SH-SY5Y (cell line): ENCODE measurements at regions not wholly inside any gene's neighbourhood (a gene's known extent, or its start where the extent isn't known, plus 50 kb on each side); places are given as distances from the start of the nearest gene placed in this dataset.

ENCODE experiments used
- GATA2 ChIP-seq: IDR thresholded peaks from 2 replicates; pipeline ENCODE4 v1.6.1; 2011; ENCODE audit warnings: mild to moderate bottlenecking, low read depth, low read length
- GATA3 ChIP-seq: IDR thresholded peaks from 2 replicates; pipeline ENCODE4 v1.6.1; 2011; ENCODE audit warnings: low read depth, mild to moderate bottlenecking, low read length, moderate library complexity

DNA sequence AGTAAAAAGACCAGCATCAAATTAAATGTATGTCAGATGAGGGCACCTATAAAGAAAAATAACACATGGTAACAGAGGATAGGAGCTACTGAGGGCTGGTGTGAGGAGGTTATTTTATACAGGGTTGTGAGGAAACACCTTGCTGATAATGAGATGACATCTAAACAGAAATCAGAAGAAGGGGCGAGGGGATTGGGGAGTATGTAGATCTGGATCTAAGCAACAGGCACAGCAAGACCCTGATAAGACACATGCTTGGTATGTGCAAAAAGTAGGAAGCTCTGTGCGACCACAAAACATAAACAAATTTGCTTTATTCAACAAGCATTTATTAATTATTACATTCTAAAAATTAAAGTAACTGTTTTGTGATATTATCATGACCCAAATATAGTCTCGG is 295.4 kb downstream of the ZEB2 start:
- TF ChIP-seq GATA2 = no peak
- TF ChIP-seq GATA3 = no peak

DNA sequence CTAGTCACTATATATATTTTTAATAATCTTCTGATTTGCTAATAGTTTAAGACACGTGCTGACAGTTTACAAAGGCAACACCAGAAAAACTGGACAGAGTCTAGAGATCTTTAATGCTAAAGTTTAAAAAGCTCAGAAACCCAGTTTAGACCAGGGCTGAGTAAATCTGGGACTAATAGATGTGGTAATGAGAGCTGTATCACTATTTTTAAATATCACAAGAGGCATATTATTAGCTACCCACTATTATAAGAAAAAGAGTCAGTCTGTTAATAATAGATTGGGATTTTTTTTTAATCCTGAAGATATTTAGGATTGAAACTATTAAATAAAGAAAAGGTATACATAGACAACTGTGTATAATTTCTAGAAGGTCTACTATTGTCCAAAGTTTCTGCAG is 299.9 kb downstream of the ZEB2 start:
- no peak for TF ChIP-seq GATA2
- TF ChIP-seq GATA3 = no peak

DNA sequence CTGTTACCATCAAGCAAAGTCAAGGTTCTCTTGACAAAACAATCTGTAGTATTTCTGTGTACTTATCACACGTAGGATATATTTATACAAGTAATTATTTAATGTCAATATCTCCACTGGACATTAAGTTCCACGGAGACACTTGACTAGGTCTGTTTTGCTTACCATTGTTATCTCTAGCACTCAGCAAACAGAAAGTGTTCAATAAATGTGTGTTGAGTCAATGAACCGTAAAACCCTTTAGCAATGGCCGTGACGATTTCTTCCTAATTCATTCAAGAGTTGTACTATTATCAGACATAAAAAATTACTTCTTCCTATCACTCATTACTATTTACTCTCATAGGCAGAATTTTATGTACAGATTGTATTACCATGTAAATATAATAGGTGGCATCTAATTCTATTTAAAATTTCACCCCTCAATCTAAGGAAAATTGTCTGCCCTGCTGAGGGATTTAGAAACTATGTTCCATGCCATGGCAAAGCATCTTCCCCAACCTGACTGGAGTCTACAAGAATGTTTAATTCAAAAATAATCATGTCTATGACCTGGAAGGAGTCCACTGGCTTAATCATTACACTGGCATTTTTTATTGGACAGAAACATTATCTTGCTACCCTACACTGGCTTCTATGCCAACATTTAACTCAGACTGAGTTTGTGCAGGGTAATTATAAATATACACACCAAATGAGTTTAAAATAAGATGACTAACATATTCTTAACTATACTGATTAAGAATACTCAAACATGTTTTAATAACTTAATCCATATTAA is 301.9 kb downstream of the ZEB2 start:
- TF ChIP-seq GATA2 = no peak
- TF ChIP-seq GATA3 = no peak

DNA sequence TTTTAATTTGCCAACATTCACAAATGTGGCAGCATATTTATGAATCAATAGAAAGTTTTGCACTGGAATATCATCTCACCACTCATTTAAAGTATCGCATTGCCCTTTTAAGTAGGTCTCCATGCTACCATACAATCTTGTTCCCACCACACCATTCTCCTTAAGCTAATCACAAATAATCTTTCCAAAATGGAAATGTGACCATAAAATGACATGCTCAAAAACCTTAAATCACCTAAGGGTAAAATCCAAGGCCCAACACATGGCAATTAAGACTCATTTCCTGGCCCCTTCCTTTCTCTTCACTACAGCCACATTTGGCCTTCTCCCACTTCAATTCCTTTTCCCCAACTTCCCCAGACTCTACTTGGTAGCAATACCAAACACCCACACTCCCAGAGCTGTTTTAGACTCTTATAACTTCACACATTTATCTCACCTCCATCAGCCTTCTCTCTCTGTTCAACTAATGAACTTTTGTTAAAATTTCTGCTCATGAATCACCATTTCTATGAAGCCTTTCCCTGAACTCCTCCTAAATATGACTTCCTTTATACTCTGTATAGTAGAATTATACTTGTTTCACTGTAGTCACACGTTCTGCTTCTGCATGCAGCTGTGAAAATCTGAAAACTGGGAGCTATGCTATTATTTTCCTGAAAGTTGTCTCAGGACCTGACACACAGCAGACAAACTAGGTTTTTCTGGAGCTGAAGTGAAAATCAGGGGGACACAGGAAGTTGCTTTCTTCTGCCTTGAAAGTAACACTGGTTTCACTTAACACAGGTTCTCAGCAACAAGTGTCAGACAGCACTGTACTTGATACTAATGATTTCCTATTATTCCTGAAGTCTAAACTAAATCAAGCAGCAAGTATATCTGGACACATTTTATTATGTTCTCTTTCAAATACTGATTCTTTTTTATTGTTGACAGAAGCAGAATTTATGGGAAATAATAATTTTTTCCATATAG is 303.9 kb downstream of the ZEB2 start:
- no peak for TF ChIP-seq GATA2
- no peak for TF ChIP-seq GATA3

DNA sequence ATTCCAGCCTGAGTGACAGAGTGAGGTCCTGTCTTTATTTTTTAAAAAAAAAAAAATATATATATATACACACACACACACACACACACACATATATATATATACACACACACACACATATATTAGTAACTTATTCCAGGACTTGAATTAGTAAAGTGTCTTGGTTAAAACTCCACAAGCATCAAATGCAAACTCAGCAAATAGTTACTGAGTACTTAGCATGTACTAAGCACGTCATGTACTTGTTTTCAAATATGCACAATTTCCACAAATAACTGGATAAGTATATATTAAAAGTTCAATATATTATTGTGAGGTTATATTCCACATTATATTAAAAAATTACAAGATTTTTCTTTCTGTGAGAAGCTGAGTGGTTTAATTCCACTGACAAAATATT is 304.7 kb downstream of the ZEB2 start:
- no peak for TF ChIP-seq GATA3
- no peak for TF ChIP-seq GATA2

DNA sequence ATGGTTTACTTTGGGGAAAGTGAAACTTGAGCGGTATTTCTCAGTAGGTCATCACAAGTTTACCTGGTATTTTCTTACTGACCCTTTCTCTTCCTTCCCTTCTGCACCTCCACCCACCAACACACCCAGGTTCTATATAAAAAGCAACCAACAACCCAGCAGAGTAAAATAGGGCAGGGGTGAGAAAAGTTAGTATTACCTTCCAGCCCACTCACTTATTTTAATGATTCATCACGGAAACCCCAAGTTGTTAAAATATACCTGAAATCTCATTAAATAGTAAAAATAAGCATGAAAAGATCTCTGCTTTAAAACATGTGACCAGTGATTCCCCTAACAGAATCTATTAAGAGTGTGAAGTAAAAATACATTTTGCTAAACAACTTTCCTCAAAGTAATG is 306.1 kb downstream of the ZEB2 start:
- TF ChIP-seq GATA3 = no peak
- no peak for TF ChIP-seq GATA2

DNA sequence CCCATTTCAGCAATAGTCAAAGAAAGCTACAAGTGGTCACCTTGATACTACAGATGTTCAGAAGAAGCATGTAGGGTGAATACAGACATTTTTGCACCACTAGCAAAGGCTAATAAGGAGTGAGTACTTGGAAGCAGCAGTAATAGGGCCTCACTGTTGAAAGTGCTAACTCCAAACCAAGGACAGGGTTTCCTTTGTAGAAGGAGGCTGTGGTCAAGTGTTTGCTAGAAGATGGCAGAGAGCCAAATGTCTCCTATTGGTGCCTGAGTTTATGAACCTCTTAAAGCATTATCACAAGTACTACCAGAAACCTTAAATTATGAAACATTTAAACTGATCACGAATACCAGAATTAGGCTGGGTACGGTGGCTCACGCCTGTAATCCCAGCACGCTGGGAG is 308.1 kb downstream of the ZEB2 start:
- TF ChIP-seq GATA2 (no peak), GATA3 (no peak)

DNA sequence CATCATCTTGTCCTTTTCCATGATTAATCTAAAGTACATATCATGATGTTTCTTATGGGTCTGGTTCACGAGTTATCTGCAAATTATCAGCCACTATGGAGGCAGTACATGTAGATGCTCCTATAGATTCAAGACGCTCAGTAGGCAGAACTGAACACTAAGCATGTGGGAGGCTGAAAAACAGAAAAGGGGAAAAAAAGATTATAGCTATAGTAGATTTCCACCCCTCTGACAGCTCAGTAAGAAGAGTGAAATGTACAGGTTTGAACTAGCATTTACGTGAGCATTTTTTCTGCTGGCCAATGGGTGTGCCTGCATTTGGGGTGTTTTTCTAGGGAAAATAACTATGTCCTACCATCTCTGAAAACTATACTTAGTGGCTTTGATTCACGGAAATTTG is 308.9 kb downstream of the ZEB2 start:
- TF ChIP-seq GATA3 (no peak), GATA2 (no peak)

DNA sequence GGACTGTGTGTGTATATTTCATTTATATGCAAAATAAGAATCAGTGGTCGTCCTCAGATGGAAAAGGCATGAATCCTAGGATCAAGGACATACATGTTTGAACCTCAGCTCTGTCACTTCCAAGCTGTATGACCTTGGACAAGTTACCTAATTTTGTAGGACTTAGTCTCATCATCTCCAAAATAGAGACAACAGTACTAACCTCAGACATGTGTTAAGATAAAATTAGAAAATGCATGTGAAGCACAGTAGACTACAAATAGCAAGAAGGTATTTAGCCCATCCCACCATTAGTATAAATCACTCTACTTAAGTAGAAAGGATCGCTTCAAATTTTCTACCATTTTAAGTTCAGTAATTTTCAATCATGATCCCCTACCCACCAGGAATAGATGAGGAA is 309.8 kb downstream of the ZEB2 start:
- TF ChIP-seq GATA3 (no peak), GATA2 (no peak)

DNA sequence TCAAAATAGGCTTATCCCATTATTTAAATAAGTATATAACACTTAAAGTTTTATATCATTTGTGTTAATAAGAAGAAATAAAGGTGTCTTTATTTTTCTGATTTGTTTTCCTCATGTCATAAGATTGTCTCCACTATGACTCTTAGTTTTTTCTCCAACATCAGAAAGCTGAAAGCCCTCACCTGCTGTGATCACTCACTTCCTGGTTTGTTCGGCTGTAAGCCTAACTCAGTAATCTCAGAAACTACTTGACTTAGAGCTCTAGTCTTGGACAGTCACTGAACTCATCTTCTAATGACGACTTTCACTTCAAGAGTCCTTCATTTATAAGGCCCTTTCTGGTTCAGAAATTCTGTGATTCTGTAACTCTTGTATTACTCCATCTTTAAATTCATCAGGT is 311.0 kb downstream of the ZEB2 start:
- TF ChIP-seq GATA2 = no peak
- TF ChIP-seq GATA3 = no peak

DNA sequence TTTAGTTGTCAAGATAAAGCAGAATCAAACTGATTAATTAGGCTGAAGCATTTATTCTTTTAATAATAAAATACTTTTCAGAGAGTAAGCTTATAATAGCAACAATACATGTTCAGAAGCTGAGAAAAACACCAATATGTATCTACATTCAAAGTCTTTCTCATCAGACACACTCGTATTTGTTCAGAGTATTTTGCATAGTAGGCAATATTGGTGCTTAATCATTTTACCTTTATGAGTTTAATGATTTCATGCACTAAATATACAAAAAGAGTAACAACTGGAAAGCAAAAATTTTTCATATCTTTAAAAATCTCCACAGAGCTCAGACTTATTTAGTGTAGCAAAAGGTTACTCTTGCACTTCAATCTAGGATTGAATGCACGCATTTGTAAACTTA is 313.9 kb downstream of the ZEB2 start:
- no peak for TF ChIP-seq GATA3

DNA sequence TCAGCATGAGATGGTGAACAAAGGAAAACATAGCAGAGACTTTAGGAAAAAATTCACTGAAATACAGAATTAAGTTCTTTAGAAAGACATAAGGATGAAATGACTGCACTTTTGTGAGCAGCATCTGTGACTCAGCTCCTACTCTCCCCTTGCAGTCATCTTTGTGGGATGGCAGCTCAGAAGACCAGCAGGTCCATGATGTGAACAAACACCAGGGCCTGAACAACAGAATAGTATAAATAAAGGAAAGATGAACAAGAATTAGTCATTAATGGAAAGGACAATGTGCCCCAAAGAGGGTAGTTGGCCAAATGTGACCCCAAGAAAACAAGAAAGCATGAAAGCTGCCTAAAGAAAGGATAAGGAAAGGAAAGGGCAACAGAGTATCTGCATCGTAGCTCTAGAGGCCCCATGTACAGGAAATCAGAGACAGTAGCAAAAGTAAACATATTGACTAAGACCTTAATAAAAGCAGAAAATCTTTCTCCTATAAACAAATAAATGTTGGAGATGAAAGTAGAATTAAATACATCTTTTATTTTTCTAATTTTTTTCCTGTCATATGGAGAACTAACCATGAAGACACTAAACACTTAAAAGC is 318.0 kb downstream of the ZEB2 start:
- TF ChIP-seq GATA3 (no peak), GATA2 (no peak)

DNA sequence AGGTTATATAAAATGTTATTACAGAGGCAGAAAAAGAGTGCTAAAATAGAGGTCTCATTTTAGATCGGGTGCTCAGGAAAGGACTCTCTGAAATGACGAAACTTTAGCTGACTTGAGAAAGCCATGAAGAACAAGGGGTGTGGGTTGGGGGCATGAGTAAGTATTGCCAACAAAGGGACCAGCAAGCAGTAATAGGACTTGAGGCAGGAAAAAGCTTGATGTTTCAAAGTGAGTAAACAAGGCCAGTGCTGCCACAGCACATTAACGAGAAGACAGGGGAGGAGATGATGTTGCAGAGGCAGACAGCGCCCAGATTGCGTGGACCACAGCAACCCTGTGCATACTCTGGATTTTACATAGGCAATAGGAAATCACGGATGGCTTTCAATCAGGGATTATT is 318.8 kb downstream of the ZEB2 start:
- TF ChIP-seq GATA2 (no peak), GATA3 (no peak)

DNA sequence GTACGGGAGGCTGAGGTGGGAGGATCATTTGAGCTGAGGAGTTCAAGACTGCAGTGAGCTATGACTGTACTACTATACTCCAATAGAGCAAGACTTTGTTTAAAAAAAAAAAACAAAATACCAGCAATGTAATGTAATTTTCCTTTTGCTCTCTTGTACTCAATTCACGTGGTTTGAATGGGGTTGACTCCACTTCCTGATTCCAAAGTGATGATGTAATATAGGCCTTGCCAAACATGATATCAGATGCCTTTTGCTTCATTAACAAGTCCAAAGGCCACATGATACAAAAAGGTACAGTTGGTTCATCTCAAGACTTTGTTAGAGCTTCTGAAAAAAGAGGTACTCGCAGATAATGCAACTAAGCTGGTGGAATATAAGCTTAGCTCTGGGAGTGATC is 321.8 kb downstream of the ZEB2 start:
- TF ChIP-seq GATA2 = no peak
